ENCODE measurements at regions not wholly inside any gene's neighbourhood (a gene's known extent, or its start where the extent isn't known, plus 50 kb on each side); places are given as distances from the start of the nearest gene placed in this dataset.
"Not testable (repeated sequence)": the region's sequence is repeated elsewhere in the genome, so short reads cannot be mapped to it uniquely, and the experiment has no call there.

DNA sequence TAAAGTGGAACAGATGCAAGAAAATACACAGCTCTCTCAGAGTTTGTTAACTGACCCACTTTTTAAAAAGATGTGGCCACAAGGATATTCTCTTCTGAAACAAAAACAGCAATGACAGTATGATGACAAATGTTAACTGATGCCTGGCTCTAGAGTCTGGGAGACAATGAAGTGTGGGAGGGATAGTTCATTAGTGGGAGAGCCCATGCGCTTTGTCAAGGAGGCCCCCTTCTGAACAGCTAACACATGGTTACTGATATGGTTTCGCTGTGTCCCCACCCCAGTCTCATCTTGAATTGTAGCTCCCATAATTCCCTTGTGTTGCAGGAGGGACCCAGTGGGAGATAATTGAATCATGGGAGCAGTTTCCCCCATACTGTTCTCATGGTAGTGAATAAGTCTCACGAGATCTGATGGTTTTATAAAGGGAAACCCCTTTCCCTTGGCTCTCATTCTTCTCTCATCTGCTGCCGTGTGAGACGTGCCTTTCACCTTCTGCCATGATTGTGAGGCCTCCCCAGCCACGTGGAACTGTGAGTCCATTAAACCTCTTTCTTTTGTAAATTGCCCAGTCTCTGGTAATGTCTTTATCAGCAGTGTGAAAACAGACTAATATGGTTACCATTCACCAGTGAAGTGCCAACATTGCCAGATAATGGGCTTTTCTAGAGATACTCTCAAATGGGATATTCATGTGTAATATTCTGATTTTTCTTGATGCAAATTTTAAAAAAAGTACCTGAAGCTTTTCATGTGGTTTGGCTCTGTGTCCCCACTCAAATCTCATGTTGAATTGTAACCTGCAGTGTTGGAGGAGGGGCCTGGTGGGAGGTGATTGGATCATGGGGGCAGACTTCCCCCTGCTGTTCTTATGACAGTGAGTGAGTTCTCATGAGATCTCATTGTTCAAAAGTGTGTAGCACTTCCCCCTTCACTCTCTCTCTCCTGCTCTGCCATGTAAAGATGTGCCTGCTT lies 435.8 kb downstream of the SHISA9 start:
- DNase-seq: not testable (repeated sequence)

DNA sequence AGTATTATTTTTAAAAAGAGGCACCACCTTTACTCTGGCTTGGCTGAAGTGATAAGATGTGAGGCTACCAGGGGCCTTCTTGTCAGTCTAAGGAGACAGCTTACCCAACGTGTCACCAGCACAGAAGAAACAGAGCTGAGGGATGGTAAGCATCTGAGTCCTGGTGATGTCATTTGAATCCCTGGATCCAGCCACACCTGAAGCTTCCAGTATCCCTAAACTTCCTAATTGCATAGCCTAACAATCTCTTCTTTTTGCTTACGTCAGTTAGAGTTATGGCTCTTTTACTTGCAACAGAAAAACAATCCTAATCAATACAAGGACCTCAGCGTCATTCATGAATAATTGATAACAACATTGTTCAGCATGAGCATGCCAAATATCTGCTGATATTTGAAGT lies 436.6 kb downstream of the SHISA9 start:
- DNase-seq: no peak

GRCh38 chr16:13342675-13343074 lies 441.3 kb downstream of the SHISA9 start:
- DNase-seq: no peak

DNA sequence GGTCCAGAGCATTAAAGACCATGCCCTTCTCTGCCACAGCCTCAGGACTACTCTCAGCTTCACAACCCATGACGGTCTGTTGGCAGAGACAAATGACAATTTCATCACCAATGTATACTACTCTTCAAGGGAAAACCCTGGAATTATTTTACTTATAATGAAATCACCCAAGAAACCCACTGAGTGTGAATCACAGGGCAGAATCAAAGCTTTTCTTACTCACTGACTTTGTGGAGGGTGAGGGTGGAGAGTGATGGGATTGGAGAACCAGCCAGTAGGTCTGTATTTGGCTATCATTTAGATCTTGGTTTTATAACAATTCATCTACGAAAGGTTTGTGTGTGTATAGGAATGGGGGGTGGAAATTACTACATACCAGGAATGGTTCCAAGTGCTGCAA lies 442.6 kb downstream of the SHISA9 start:
- no peak for DNase-seq

GRCh38 chr16:13348416-13348815 lies 447.0 kb downstream of the SHISA9 start:
- no peak for DNase-seq

GRCh38 chr16:13350000-13350399 lies 448.6 kb downstream of the SHISA9 start:
- no peak for DNase-seq

GRCh38 chr16:13351181-13351580 lies 449.8 kb downstream of the SHISA9 start:
- no peak for DNase-seq

GRCh38 chr16:13351601-13352217 lies 450.3 kb downstream of the SHISA9 start:
- DNase-seq: no peak

DNA sequence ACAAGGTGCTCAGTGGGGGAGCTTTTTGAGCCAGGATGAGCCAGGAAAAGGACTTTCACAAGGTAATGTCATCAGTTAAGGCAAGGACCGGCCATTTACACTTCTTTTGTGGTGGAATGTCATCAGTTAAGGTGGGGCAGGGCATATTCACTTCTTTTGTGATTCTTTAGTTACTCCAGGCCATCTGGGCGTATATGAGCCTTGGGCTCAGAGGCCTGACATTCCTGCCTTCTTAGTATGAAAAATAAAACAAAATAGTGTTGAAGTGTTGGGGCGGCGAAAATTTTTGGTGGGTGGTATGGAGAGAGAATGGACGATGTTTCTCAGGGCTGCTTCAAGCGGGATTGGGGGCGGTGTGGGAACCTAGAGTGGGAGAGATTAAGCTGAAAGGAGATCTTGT lies 451.4 kb downstream of the SHISA9 start:
- not testable (repeated sequence) for DNase-seq

DNA sequence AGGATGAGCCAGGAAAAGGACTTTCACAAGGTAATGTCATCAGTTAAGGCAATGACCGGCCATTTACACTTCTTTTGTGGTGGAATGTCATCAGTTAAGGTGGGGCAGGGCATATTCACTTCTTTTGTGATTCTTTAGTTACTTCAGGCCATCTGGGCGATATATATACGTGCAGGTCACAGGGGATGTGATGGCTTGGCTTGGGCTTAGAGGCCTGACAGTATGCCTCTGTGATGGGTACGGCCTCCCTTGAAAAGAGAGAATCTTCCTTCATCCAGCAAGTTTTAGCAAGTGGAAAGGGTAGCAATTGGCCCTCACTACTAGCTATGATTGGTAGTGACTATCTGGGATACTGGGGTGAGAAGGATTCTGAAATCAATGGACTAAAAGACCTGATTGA lies 456.4 kb downstream of the SHISA9 start:
- DNase-seq: not testable (repeated sequence)

GRCh38 chr16:13359835-13360234 lies 458.4 kb downstream of the SHISA9 start:
- no peak for DNase-seq

GRCh38 chr16:13372421-13372820 lies 471.0 kb downstream of the SHISA9 start:
- DNase-seq: no peak

DNA sequence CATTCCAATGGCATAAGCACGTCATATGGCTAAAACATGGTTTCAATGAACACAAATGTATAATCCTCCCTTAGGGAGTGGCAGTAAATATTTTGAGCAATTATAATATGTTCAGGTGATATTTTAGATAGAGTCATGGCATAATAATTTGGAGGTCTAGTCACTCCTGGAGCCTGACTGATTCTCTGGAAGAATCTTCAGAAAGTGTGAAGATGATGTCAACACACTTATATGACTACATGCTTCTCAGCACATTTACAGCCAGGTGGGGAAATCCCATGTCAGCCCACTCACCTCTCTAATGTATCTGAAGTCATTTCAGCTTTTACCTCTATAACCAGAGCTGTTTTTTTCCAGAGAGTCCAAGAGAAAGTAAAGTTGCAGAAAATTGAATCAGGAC lies 474.8 kb downstream of the SHISA9 start:
- DNase-seq: no peak

DNA sequence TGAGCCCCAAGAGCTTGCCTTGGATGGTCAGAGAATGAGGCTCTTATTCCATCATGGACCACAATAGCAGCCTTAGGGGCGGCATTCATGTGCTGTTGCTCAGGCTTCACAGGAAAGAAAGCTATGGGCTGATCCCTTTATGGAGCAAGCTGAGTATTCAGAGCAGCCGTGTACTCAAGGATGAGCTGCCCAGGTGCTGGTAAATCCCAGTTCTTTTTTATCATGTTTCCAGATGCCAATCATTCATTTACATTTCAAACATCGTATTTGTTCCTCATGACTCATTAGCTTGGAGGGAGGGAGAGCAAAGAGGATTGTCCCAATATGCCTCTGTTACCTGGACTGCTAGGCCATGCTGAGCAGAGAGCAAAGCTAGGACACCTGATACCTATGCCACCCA lies 475.7 kb downstream of the SHISA9 start:
- no peak for DNase-seq

- no peak for DNase-seq
These were observed 476.8 kb downstream of the SHISA9 start for GRCh38 chr16:13378151-13378550.

- DNase-seq: no peak
These were observed 477.9 kb downstream of the SHISA9 start for GRCh38 chr16:13379266-13379665.

DNA sequence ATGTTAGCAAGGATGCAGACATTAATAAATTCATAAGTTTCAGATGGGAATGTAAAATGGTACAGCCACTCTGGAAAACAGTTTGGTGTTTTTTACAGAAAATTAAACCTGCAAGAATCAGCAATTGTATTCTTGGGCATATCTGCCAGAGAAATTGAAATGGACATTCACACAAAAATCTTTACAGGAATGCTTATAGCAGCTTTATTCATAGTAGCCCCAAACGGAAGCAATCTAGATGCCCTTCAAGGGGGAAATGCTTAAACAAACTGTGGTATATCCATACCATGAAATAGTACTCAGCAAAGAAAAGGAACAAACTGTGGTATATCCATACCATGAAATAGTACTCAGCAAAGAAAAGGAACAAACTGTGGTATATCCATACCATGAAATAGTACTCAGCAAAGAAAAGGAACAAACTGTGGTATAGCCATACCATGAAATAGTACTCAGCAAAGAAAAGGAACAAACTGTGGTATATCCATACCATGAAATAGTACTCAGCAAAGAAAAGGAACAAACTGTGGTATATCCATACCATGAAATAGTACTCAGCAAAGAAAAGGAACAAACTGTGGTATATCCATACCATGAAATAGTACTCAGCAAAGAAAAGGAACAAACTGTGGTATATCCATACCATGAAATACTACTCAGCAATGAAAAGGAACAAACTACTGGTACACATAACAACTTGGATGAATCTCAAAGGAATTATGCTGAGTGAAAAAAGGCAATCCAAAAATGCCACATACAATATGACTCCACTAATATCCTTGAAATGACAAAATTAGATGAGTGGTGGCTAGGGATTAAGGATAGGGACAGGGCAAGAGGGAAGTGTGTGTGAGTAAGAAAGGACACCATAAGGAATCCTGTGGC lies 484.0 kb downstream of the SHISA9 start:
- DNase-seq: not testable (repeated sequence)

GRCh38 chr16:13390093-13390985 lies 488.9 kb downstream of the SHISA9 start:
- DNase-seq: no peak

GRCh38 chr16:13390986-13391305 lies 489.5 kb downstream of the SHISA9 start:
- no peak for DNase-seq

DNA sequence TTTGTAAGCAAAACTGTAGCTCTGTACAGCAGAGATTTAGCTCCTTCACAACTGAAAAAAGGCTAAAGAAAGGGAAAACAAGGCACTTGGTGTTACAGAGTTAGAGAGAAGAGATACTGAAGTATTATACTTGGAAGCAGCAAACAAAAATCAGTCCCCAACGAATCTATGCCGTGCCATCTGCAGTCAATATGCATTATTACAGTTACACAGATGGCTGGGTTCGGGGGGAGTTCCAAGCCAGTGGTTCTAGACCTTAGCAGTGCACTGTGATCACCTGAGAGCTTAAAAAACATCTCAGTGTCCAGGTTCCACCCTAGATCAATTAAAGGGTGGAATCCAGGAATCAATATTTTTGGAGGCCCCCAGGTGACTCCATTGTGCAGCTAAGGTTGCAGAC lies 489.9 kb downstream of the SHISA9 start:
- DNase-seq: no peak

DNA sequence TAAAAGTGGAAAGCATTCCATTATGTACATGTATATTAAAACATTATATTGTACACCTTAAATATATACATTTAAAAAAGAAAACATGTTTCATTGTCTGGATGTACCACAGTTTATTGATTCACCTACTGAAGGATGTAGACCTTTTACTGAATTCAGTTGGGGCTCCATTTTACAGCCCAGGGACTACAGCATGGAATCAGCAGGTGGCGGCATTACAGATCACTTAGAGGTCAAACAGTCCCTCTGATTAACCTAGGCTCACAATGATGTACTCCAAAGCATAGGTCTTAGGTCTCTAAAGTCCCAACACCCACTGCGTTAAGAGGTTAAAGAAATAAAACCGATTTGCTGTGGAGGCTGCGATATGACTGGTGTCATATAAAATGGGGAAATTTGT lies 490.9 kb downstream of the SHISA9 start:
- no peak for DNase-seq

GRCh38 chr16:13393816-13394215 lies 492.4 kb downstream of the SHISA9 start:
- no peak for DNase-seq

Data from bone marrow (tissue), 2 donors.